ENCODE measurements at regions not wholly inside any gene's neighbourhood (a gene's known extent, or its start where the extent isn't known, plus 50 kb on each side); places are given as distances from the start of the nearest gene placed in this dataset.

- H3K23me2 ChIP-seq (ENCODE audit: insufficient read length, low read depth, low read length, poor library complexity, severe bottlenecking): no peaks in the 10 kb centered on the region
These were observed 125.8 kb upstream of the MRPS22 start for GRCh38 chr3:139218046-139218445.

More at GRCh38 chr3:139218046-139218445, 125.8 kb upstream of the MRPS22 start:
- H3K23ac ChIP-seq (ENCODE audit: insufficient read length, low read depth, low read length): no peak overlapping the region
- H3K79me1 ChIP-seq (ENCODE audit: insufficient read depth, low read depth, low read length, poor library complexity, severe bottlenecking): no peaks in the 10 kb centered on the region
- no peaks in the 10 kb centered on the region for H4K20me1 ChIP-seq (ENCODE audit: control insufficient read depth, insufficient read depth, insufficient read length)
- H3K27ac ChIP-seq (ENCODE audit: insufficient read length, low read depth, low read length): no peak overlapping the region
- H2AFZ ChIP-seq (ENCODE audit: low read length): no peak overlapping the region
- H2BK5ac ChIP-seq (ENCODE audit: insufficient read length, low read length): no peak overlapping the region
- H4K8ac ChIP-seq (replicated peaks; ENCODE audit: insufficient read length, low read depth, low read length): no peak overlapping the region
- TF ChIP-seq CTCF (conservative IDR thresholded peaks at IDR 0.05): no peak
- no peak overlapping the region for H3K18ac ChIP-seq (ENCODE audit: insufficient read length, low read depth, low read length)
- no peak overlapping the region for H2AK5ac ChIP-seq (ENCODE audit: insufficient read length, low read length)
- H3T11ph ChIP-seq (ENCODE audit: low read length): no peak overlapping the region
- Mint-ChIP-seq H3K4me1 (no peaks in the 10 kb centered on the region), H3K9me3 (no peaks in the 10 kb centered on the region), H3K27ac (no peak overlapping the region; a peak in 1 of 7 replicates), H3K27me3 (ENCODE audit: low read depth) (peaks cover 9% of the 10 kb centered on the region), H3K4me3 (no peak overlapping the region), H3K36me3 (ENCODE audit: insufficient read depth in 1 of 3, low read depth in 3 of 3) (no peaks in the 10 kb centered on the region)
- H3K27me3 ChIP-seq (ENCODE audit: insufficient read depth, low read length): no peaks in the 10 kb centered on the region
- H3K4me2 ChIP-seq (ENCODE audit: insufficient read depth, insufficient read length, low read length): no peak overlapping the region
- no peak overlapping the region for H3K4ac ChIP-seq (ENCODE audit: low read depth, low read length)
- no peak overlapping the region for H2BK12ac ChIP-seq (ENCODE audit: insufficient read length, low read depth, low read length)
- no peak overlapping the region for H2BK20ac ChIP-seq (ENCODE audit: low read depth, low read length, poor library complexity, severe bottlenecking)
- H4K5ac ChIP-seq (ENCODE audit: insufficient read length, low read depth, low read length): no peak overlapping the region
- DNase-seq: no peak
- no peak overlapping the region for H2BK120ac ChIP-seq (ENCODE audit: low read depth, low read length, poor library complexity, severe bottlenecking)
- no peaks in the 10 kb centered on the region for H3K4me1 ChIP-seq (ENCODE audit: insufficient read depth, low read length)
- no peaks in the 10 kb centered on the region for H3K79me2 ChIP-seq (ENCODE audit: insufficient read depth, low read length)
- no peak overlapping the region for H3K14ac ChIP-seq (ENCODE audit: insufficient read depth, low read length)
- H2BK15ac ChIP-seq (ENCODE audit: low read depth, low read length): no peak overlapping the region
- no CpG with 5 or more reads among the region's 2 CpGs for WGBS (ENCODE audit: extremely low coverage, insufficient read length, low lambda C conversion rate)
- H4K91ac ChIP-seq (ENCODE audit: insufficient read length, low read depth, low read length): no peak overlapping the region
- H3K9ac ChIP-seq (ENCODE audit: extremely low read depth, insufficient read length, low read length): no peak overlapping the region
- no peaks in the 10 kb centered on the region for H3K9me3 ChIP-seq (ENCODE audit: control insufficient read depth, low read depth, low read length)
- no peak overlapping the region for H3K56ac ChIP-seq (ENCODE audit: insufficient read length, low read depth, low read length)
